Stimulated activated CD8-positive, alpha-beta memory T cell treated with anti-CD3 and anti-CD28 coated beads, Interleukin-2, amount 100 ng/mL, for 1 hour (primary cell): ENCODE measurements at regions not wholly inside any gene's neighbourhood (a gene's known extent, or its start where the extent isn't known, plus 50 kb on each side); places are given as distances from the start of the nearest gene placed in this dataset.

ENCODE experiments used
- DNase-seq, 2 donors: peaks; one replicate each; pipeline ENCODE4 v3.0.0-alpha.2; 2020; ENCODE audit warnings: low read depth in 2 of 2

DNA sequence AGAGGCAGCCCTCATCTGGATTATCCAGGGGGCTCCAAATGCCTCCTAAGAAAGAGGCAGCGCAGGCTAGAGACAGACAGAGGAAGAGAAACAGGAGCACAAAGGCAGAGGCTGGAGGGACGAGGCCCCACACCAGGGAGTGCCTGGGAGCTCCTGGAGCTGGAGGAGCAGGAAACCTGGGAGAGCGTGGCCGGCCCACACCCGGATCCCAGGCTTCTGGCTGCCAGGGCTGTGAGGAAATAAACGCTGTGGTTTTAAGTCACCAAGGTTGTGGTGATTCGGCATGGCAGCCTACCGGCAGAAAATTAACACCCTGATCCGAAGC is 165.5 kb downstream of the OLFM1 start:
- DNase-seq: no peak

DNA sequence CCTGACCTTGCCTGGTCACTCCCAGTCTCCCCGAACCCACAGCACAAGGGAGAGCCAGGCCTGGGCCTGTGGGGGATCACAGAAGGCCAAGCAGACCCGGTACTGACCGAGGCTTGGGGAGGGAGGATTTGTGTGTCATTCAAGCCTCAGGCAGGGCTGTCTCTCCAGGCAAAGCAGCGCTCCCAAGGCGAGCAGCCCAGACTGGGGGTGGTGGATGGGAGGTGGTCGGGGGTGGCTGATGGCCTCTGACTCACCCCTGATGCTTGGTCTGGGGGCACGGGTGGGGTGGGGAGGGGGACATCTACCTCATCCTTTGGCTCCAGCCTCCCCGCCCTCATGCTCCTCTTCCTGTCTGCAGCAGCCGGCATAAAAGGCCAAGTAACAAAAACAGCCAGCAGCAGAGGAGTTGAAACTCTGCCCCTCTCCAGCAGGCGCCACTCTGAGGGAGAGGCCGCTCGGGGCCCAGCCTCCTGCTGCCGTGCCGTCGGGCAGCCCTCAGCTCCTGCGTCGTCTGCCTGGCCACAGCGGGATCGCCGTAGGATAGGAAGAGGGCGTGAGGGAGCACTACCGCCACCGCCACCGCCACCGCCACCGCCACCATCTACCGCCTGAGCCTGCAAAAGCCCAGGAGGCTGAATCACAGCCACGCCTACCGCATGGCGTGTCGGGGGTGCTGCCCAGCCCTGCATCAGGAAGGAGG is 166.0 kb downstream of the OLFM1 start:
- DNase-seq: no peak

DNA sequence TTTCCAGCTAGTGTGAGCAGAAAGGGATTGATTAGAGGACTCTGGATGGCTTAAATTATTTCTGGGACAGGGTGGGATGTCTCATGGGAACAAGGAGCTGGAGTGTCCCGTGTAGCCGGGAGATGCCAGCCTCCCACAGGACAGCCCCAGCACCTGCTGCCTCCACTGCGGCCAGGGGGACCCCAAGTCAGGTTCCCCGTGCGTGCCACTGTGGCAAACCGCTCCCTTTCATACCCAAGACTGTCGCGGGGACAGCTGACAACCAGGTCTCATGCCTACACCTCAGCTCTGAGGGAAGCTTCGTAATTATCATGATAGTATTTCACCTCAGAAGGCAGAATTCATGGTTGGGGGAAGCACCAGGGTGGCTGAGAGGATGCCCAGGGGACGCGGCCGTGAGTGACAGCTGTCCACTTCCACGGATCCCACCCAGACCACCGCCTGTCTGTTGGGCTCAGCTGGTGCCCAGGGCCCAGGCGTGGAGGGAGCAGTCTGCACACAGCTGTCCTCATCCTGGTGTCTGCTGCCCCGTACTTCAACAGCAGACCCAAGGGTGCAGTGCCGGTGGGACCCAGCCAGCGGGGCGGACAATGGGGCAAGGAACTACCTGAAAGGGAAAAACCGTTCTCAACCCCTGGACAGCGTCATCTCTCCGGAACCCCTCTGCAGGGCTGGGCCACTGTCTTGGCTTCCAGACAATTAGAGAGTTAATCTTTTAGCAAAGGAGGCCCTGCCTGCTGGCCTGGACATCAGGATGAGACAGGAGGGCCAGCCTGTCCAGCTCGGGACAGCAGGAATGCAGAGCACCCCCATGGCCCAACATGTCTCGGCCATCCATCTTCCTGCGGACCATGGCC is 166.9 kb downstream of the OLFM1 start:
- DNase-seq: no peak

DNA sequence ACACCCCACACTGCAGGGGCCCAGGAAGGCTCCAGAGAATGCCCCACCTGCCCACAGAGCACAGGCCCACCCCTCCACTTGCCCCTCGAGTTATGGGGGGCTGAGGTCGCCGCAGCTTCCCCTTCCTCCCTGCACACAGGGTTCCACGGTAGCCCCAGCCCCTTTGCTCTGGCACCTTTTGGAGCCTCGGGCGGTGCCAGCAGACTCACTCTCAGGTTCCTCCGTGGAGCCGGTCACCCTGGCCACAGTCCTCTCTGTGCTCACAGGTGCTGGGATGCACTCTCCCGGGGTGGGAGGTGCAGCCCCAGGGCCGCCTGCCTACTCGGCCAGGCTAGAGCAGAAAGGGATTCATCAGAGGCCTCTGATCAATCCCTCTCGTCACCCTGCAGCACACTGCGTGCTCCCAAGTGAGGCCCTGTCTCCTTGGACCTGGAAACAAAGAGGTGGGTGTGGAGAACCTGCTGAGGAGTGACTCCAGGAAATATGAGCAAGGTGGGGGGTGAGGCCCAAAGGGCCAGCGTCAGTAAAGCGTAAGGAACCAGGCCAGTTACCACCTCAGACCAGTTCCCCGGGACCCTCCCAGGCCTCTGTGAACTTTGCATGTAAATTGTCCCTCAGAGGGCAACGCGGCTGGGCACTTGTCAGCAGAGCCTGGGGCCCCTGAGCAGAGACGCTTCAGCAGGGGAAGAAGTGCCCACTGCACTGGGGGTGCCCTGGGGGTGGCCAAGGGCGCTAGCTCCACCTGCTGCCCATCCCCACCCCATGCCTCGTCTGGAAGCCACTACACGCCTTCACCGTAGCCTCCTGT is 167.8 kb downstream of the OLFM1 start:
- no peak for DNase-seq

DNA sequence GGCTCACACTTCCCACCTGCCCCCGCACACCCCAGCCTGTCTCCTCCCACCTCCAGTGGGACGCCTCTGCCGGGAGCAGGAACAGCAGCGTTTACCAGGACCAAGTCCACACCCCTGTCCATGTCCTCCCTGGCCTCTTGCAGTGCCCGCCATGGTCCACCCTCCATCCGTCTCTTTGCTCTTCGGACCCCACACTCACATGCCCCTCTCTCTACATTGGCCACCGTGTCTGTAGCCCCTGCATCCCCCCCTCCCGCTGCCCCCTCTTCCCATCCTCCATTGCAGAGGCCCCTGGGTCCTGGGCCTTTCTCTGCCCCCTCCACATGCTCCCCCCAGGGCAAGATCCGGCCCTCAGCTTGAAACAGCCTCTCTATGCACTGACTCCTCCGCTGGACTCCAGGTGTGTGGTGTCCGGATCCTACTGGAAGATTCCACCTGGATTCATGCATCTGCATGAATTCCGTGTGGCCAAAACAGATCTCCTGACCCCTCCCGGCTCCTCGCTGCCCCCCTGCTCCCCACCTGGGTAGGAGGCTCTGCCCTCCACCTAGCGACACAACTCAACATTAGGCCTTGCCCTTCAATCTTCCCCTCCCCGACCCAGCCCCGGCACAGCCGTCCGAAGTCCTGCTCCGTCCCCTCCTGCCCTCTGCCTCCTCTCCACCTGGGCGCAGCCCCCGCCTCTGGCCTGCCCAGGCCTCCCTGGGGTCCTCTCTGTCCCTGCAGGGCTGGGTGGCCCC is 168.5 kb downstream of the OLFM1 start:
- DNase-seq: no peak

DNA sequence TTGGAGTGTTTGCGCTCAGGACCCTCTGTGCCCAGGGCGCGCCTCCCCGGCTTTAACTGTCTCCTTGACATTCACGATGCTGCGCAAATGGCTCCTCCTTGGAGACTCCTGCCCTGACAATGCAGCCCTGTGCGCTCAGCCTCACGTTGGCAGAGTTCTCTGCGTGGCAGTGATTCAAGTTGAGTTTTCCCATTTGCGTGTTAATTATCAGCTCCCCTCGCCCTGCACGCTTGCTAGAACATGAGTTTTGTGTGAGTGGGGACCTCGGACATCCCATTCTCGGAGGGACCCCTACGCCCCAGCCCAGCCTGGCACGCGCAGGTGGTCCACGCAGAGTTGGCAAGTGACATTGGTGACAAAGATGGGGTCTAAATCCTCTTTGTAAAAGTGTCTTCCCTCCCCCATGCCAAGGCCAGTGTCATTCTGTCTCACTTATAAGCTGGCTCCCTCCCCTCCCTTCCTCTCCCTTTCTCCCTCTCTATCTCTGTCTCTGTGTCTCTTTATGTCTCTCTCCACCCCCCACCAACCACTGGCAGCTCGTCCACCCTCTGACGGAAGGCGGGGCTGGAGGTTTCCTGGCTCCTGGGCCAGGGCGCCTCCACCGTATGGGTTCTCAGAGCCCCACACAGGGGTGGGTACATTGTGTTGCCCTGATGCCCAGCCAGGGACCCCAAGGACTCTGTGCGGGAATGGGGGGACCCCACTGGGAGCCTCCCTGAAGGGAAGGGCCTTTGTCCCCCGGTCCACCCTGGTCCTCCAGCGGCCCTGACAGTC is 169.3 kb downstream of the OLFM1 start:
- DNase-seq: no peak

DNA sequence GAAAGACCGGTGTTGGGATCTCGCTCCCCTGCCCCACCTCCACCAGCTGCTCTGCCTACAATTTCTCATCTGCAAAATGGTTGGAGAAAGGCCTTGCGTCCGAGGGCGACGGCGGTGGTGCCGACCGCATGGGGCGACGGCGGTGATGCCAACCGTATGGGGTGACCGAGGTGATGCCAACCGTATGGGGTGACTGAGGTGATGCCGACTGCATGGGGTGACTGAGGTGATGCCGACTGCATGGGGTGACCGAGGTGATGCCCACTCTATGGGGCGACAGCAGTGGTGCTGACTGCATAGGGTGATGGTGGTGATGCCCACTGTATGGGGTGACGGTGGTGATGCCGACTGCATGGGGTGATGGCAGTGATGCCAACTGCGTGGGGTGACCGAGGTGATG is 171.0 kb downstream of the OLFM1 start:
- DNase-seq: no peak

DNA sequence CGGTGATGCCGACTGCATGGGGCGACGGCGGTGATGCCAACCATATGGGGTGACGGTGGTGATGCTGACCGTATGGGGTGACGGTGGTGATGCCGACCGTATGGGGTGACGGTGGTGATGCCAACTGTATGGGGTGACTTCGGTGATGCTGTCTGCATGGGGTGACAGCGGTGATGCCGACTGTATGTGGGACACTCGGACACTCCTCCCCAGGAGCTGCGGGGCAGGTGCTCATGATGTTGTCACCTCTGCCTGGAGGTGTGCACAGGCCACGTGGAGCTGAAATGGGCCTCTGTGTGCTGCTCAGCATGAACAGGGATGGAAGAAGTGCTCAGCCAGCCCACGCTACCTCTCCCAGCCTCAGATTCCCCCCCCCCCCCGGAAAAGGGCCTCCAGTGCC is 171.8 kb downstream of the OLFM1 start:
- DNase-seq: no peak

DNA sequence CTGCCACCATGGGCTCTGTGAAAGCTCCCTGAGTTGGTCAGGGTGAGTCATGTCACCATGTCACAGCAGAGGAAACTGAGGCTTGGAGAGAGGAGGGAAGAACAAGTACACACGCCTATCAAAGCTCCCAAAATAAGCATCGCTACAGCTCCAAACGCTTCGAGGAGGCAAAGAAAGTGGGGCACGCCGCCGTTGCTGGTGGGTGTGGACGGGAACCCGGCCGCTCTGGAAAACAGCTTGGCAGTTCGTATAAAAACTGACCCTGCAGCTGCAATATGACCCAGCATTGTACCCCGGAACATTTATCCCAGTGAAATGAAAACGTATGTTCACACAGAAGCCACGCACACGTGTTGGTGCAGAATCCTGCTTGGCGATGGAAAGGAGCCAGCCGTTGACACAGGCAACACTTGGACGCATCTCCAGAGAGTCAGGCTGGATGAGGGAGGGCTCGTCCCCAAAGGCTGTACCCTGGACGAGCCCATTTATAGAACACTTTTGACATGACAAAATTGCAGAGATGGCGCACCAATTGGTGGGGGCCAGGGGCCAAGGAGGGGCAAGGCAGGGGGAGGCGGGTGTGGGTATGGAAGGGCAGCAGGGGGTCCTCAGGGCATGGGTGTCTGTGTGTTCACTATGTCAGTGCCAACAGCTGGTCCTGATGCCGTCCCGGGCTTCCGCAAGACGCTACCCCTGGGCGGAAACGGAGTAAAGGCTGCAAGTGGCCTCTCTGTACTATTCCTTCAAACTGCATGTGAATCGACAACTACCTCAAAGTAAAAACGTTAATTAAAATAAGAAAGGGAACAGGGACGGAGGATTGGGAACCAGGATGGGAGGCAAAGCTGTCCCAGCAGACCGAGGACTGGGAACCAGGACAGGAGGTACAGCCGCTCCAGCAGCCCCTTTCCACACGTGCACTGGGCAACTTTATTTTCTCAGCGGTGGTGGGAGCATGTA is 173.0 kb downstream of the OLFM1 start:
- no peak for DNase-seq

DNA sequence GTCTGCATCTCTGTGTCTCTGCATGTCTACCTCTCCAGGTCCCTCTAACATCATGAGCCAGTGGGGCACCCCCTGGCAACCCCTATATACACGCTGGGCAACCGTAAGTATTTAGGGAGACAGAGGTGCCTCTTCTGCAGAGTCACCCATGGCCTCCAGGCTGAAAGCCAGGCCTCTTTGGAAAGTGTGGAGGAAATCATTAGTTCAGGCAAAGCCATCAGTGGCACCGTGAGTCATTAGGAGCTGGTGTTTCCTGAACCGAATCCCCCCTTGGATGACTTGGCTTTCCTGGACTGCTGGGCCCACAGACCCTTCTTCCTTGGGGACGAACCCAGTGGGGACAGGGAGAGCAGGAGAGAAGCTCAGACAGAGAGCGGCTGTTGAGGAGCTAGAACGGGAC is 174.8 kb downstream of the OLFM1 start:
- DNase-seq: no peak

DNA sequence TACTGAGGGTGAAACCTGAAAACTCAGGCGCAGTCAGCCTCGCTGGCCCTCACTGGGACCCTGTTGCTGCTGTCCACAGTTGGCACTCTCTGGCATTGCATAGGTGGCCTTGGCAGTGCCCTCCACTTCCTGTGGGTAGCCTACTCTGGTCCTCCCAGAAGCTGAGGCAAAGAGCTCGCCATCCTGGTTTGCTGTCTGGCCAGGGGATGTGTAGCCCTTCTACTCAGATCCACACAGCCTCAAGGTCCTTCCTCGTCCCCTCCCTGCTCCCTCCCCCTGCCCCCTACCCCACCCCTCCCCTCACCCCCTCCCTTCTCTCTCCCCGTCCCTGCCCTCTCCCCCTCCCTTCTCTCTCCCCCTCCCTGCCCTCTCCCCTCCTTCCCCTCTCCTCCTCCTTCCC is 176.0 kb downstream of the OLFM1 start:
- DNase-seq: no peak

DNA sequence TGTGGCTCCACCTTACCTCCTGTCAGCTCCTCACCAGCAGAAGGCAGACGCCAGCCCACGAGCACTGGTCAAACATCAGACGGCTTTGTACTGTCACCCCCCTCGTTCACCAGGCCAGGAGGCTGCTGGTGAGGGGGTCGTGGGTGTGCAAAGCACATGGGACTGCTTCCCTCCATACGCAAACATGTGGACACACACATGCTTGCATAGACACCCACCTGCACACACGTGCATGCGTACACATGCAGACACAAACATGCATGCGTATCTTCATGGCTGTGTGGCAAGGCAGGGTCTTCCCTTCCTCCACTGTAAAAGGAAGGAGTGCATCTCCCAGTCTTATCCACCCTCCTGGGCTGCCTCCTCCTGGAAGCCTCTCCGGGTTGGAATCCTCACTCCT is 178.5 kb downstream of the OLFM1 start:
- no peak for DNase-seq

DNA sequence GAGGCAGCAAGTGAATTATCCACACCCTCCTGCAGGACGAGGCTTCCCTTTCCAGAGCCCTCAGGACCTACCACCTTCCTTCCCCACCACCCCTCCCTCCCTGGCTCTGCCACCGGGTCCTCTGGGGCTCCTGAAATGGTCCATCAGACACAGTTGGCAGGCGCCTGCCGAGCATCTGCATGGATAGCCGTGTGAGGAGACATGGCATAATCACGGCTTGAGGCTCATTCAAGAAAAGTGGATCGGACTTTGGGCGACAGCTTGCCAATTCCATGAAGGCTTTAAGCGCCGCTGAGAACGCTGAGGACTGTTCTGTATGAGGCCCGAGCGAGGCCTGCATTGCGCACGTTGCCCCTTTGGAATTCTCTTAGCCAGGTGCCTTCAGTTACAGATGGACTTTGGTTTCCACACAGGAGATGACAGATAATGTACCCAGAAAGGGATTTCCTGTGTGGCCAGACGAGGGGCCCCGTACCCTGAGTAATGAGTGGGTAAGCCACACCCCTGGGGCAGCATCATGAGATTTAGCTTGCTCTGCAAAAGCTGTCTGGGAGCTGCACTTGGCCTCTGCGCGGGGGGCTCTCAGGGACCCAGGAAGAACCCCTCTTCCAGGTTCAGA is 179.8 kb downstream of the OLFM1 start:
- no peak for DNase-seq

DNA sequence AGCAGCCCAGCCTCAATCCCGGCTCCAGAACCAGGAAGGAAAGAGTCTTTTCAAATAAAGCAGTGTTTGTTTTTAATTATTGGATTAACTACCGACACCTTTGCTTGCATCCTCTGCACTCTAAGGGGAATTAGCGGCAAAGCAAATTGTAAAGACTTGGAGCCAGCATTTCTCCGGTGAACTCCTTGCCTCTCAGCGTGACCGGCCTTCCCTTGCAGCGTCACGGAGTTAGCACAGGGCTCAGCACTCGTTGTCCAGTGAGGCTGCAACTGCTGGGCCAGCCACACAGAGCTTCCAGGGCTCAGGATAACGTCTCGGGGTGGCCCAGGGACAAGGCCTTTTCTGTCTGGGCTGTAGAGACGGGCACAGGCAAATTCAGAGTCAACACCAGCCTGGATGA is 180.6 kb downstream of the OLFM1 start:
- no peak for DNase-seq

DNA sequence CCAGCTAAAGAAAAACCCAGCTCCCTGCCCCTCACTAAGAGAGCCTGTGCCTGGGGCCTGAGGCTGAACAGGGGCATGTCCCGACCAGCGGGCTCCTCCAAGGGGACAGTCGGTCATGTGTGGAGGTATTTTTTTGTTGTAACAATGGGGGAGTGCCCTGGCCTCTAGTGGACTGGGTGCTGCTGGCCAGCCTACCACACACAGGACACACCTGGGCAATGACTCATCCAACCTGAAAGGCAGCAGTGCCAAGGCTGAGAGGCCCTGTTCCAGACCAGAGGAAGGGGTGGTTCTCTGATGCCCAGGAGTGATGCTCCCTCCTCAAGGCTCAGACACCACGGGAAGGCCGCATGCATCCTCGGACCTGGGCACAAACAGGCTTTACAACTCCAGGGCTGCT is 181.5 kb downstream of the OLFM1 start:
- DNase-seq: no peak

DNA sequence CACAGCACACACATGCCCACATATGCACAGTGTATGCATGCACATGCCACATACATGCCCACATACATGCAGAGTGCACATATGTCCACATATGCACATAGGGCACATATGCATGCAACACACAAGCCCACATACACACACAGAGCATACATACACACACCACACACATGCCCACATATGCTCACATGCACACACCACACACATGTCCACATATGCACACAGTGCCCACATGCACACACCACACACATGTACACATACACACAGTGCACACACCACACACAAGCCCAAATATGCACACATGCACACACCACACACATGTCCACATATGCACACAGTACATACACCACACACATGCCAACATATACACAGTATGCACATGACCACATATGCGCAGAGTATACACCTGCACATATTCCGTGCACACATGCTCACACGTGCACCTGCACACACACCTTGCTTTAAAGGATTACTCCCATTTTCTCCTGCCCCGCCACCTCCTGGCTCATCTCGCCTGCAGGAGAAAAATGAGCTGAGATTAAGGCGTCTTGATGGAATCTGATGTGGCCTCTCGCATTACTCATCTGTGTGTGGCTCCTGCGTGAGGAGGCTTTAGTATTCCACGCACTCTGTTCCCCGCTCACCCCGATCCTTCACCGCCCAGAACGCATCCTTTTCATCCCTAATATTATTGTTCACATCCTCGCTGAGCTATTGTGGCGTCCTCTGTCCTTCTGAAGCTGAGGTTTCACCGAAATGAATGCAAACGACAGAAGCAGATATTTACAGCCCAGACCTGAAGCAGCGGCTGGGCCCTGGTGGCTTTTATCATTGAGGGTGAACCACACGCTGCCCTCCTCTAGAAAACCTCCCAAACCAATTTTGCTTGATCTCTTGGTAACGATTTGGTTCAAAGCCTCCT is 182.7 kb downstream of the OLFM1 start:
- no peak for DNase-seq

DNA sequence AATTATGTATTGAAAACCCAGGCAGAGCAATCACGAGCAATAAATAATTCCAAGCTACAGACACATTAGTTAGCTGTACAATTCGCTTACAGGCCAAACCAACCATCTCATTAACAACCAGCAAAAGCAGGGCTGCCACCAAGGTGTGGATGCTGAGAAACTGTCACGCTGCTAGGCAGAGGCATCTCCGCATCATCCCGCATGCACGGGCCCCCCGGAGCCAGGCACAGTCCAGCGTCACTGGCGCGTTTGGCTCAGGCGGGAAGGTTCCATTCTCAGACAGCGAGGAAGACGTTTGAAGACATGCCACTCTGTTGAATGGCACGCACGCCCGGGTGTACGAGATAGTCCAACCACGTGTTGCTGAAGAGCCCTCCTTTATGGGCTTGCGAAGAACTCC is 184.0 kb downstream of the OLFM1 start:
- DNase-seq: no peak

DNA sequence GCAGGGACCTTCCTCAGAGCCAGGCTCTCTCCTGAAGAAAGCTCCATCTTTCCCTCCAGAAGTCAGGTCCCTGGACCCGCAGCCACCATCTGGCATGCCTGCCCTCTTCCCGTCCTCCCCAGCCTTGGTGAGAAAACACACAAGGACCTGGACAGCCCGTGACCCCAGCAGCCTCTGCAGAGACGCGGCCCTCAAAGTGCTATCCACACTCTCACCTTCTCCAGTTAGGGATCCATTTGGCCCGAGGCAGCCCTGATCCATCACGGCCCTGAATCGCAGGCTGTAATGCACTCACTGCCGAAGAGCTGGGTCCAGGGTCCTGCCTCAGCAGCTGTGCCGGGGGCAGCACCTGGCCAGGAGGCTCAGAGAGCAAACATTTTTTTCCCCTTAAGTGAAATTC is 185.1 kb downstream of the OLFM1 start:
- DNase-seq: no peak

DNA sequence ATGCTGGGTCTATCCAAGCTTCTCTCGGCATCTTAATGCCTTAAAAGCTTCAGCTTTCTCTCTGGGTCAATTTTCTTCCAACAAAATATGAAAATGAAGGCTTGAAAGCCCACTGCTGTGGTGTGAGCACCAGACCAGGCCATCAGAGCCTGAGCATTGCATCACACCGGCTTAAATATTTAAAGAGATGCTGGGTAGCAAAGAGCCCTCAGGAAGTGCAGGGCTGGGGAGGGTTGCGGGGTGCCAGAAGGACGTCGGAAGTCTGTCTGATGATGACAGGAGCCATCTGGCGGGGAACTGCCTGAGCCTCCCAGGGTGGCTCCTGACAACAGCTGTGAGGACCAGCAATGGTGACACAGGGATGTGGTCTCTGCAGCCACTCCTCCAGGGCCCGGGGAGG is 185.5 kb downstream of the OLFM1 start:
- DNase-seq: no peak
